ENCODE measurements at regions not wholly inside any gene's neighbourhood (a gene's known extent, or its start where the extent isn't known, plus 50 kb on each side); places are given as distances from the start of the nearest gene placed in this dataset.

- TF ChIP-seq CTCF (IDR thresholded peaks at IDR 0.05; ENCODE audit: unreplicated experiment): no peak
- Mint-ChIP-seq H3K36me3 (no peaks in the 10 kb centered on the region), H3K27me3 (ENCODE audit: low read depth) (no peaks in the 10 kb centered on the region), H3K9me3 (peaks cover 4% of the 10 kb centered on the region), H3K27ac (no peak overlapping the region), H3K4me3 (no peak overlapping the region), H3K4me1 (peaks cover 29% of the 10 kb centered on the region)
- no peak for DNase-seq (ENCODE audit: low spot score in 2 of 2, unreplicated experiment in 2 of 2)
Measured at GRCh38 chr7:22588351-22588750, 88.4 kb upstream of the STEAP1B start.

GRCh38 chr7:22587322-22587721, 87.3 kb upstream of the STEAP1B start:
- H3K27me3 Mint-ChIP-seq (ENCODE audit: low read depth): no peaks in the 10 kb centered on the region
- TF ChIP-seq CTCF (IDR thresholded peaks at IDR 0.05; ENCODE audit: unreplicated experiment): no peak
- peak overlapping the region; percentile 10 for H3K27ac Mint-ChIP-seq
- no peak for DNase-seq (ENCODE audit: low spot score in 2 of 2, unreplicated experiment in 2 of 2)
- H3K9me3 Mint-ChIP-seq: no peaks in the 10 kb centered on the region
- H3K4me1 Mint-ChIP-seq: peaks cover 35% of the 10 kb centered on the region
- no peak overlapping the region for H3K4me3 Mint-ChIP-seq
- no peaks in the 10 kb centered on the region for H3K36me3 Mint-ChIP-seq

GRCh38 chr7:22586786-22587140, 86.8 kb upstream of the STEAP1B start:
- Mint-ChIP-seq H3K36me3 (no peaks in the 10 kb centered on the region), H3K4me1 (peaks cover 35% of the 10 kb centered on the region), H3K4me3 (no peak overlapping the region), H3K27me3 (ENCODE audit: low read depth) (no peaks in the 10 kb centered on the region), H3K27ac (peak overlapping the region; percentile 44), H3K9me3 (no peaks in the 10 kb centered on the region)
- TF ChIP-seq CTCF (IDR thresholded peaks at IDR 0.05; ENCODE audit: unreplicated experiment): no peak
- DNase-seq (ENCODE audit: low spot score in 2 of 2, unreplicated experiment in 2 of 2): no peak

GRCh38 chr7:22586101-22586785, 86.3 kb upstream of the STEAP1B start:
- no peaks in the 10 kb centered on the region for H3K27me3 Mint-ChIP-seq (ENCODE audit: low read depth)
- peaks cover 35% of the 10 kb centered on the region for H3K4me1 Mint-ChIP-seq
- DNase-seq (ENCODE audit: low spot score in 2 of 2, unreplicated experiment in 2 of 2): no peak
- H3K9me3 Mint-ChIP-seq: no peaks in the 10 kb centered on the region
- no peaks in the 10 kb centered on the region for H3K36me3 Mint-ChIP-seq
- H3K4me3 Mint-ChIP-seq: no peak overlapping the region
- TF ChIP-seq CTCF (IDR thresholded peaks at IDR 0.05; ENCODE audit: unreplicated experiment): no peak
- peak overlapping the region; percentile 44 for H3K27ac Mint-ChIP-seq

- Mint-ChIP-seq H3K9me3 (peaks cover 4% of the 10 kb centered on the region), H3K27ac (no peak overlapping the region), H3K27me3 (ENCODE audit: low read depth) (no peaks in the 10 kb centered on the region), H3K4me1 (peaks cover 29% of the 10 kb centered on the region), H3K4me3 (no peak overlapping the region), H3K36me3 (no peaks in the 10 kb centered on the region)
- TF ChIP-seq CTCF (IDR thresholded peaks at IDR 0.05; ENCODE audit: unreplicated experiment): no peak
- DNase-seq (ENCODE audit: low spot score in 2 of 2, unreplicated experiment in 2 of 2): no peak
Measured at GRCh38 chr7:22584179-22584578, 84.2 kb upstream of the STEAP1B start.
